ENCODE measurements at regions not wholly inside any gene's neighbourhood (a gene's known extent, or its start where the extent isn't known, plus 50 kb on each side); places are given as distances from the start of the nearest gene placed in this dataset.

DNA sequence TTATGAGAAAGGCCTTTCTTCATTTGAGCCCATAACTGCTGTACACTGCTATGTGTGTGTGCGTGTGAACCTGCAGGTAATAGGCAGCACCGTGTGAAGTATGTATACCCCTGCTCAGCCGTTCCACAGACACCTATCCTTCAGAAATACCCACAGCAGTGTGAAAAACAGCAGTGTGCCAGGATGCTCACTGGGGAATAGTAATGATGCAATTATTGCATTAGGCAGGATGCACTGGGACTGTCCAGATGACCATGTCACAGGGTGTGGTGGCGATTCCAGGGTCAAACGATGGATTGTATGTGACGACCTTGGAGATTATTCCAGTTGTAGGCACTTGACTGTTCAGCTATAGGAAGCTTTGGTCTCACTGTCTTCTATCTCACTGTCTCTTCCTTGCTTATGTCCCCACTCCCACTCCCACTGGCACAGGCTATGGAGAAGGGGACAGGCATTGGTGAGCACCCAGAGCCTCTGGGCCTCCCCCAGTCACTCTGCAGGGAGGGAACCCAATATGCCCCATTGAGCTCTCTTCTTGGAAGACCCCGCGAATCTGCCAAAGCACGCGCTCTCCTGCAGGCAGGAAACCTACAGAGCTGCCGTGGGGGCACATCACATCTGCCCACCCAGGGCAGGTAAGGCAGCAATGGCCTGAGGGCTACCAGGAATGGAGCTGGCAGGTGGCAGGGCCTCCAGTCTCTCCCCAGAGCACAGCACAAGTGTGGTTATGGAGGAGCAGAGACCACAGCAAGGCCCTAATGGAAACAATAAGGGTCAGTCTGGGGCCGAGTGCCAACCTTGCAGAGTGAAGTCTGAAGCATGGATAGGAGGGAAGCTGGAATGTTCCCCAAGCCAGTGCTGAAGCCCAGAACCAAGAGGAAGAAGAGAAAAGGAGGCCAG, 518.9 kb upstream of the RAB6C start:
- no peaks in the 10 kb centered on the region for H3K27me3 ChIP-seq (ENCODE audit: control insufficient read depth in 4 of 4, insufficient read depth in 4 of 4, low read length in 3 of 4)
- TF ChIP-seq RAD21 (IDR thresholded peaks at IDR 0.05) (no peak), FOXA1 (IDR thresholded peaks at IDR 0.05) (no peak), FOXA2 (IDR thresholded peaks at IDR 0.05) (no peak)
- TF ChIP-seq, protein P1, sequence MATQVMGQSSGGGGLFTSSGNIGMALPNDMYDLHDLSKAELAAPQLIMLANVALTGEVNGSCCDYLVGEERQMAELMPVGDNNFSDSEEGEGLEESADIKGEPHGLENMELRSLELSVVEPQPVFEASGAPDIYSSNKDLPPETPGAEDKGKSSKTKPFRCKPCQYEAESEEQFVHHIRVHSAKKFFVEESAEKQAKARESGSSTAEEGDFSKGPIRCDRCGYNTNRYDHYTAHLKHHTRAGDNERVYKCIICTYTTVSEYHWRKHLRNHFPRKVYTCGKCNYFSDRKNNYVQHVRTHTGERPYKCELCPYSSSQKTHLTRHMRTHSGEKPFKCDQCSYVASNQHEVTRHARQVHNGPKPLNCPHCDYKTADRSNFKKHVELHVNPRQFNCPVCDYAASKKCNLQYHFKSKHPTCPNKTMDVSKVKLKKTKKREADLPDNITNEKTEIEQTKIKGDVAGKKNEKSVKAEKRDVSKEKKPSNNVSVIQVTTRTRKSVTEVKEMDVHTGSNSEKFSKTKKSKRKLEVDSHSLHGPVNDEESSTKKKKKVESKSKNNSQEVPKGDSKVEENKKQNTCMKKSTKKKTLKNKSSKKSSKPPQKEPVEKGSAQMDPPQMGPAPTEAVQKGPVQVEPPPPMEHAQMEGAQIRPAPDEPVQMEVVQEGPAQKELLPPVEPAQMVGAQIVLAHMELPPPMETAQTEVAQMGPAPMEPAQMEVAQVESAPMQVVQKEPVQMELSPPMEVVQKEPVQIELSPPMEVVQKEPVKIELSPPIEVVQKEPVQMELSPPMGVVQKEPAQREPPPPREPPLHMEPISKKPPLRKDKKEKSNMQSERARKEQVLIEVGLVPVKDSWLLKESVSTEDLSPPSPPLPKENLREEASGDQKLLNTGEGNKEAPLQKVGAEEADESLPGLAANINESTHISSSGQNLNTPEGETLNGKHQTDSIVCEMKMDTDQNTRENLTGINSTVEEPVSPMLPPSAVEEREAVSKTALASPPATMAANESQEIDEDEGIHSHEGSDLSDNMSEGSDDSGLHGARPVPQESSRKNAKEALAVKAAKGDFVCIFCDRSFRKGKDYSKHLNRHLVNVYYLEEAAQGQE (IDR thresholded peaks at IDR 0.05): no peak
- H3K4me3 ChIP-seq (ENCODE audit: low read depth in 1 of 3, low read length in 3 of 3): no peak overlapping the region
- H3K27ac ChIP-seq (ENCODE audit: low read depth in 1 of 2, low read length in 2 of 2): no peak overlapping the region
- WGBS: 82% methylated on average over 12 of the region's 12 CpGs
- H3K9me3 ChIP-seq (ENCODE audit: control insufficient read depth in 4 of 4, low read length in 3 of 4): no peaks in the 10 kb centered on the region
- DNase-seq (ENCODE audit: low spot score): no peak
- no peaks in the 10 kb centered on the region for H3K36me3 ChIP-seq (ENCODE audit: control insufficient read depth in 4 of 4, insufficient read depth in 3 of 4, low read depth in 1 of 4, low read length in 3 of 4)
- no peaks in the 10 kb centered on the region for H3K4me1 ChIP-seq (ENCODE audit: control insufficient read depth in 4 of 4, insufficient read depth in 4 of 4, low read length in 3 of 4)
- no peak overlapping the region for H3K9ac ChIP-seq (ENCODE audit: low read depth in 1 of 2, low read length in 2 of 2)

DNA sequence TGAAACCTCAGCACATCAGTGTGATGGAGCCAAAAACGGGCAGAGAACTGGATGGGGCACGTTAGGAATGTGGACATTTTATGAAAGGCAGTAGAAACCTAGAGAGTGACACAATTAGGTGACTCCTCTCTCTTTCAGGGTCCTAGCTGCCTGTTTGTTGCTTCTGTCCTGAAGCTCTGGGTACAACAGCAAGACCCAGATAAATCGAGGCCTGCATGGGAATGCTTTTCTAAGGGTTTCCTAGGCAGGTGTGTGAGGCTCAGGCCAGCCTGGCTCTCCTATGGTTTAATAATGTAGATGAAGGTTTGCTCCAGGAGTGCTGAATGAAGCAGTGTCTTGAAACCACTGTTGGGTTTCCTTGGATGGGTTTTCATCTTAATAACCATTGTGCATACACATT, 517.1 kb upstream of the RAB6C start:
- H3K27ac ChIP-seq (ENCODE audit: low read depth in 1 of 2, low read length in 2 of 2): no peak overlapping the region
- no peaks in the 10 kb centered on the region for H3K9me3 ChIP-seq (ENCODE audit: control insufficient read depth in 4 of 4, low read length in 3 of 4)
- H3K4me3 ChIP-seq (ENCODE audit: low read depth in 1 of 3, low read length in 3 of 3): no peak overlapping the region
- H3K9ac ChIP-seq (ENCODE audit: low read depth in 1 of 2, low read length in 2 of 2): no peak overlapping the region
- DNase-seq (ENCODE audit: low spot score): no peak
- H3K4me1 ChIP-seq (ENCODE audit: control insufficient read depth in 4 of 4, insufficient read depth in 4 of 4, low read length in 3 of 4): no peaks in the 10 kb centered on the region
- 60% methylated on average over 3 of the region's 3 CpGs for WGBS
- H3K27me3 ChIP-seq (ENCODE audit: control insufficient read depth in 4 of 4, insufficient read depth in 4 of 4, low read length in 3 of 4): no peaks in the 10 kb centered on the region
- no peaks in the 10 kb centered on the region for H3K36me3 ChIP-seq (ENCODE audit: control insufficient read depth in 4 of 4, insufficient read depth in 3 of 4, low read depth in 1 of 4, low read length in 3 of 4)
- TF ChIP-seq TAF1 (conservative IDR thresholded peaks at IDR 0.05): no peak
- TF ChIP-seq NR2F2 (IDR thresholded peaks at IDR 0.05): no peak
- TF ChIP-seq FOXA2 (IDR thresholded peaks at IDR 0.05): no peak
- no peak for TF ChIP-seq ZBTB33 (IDR thresholded peaks at IDR 0.05)

DNA sequence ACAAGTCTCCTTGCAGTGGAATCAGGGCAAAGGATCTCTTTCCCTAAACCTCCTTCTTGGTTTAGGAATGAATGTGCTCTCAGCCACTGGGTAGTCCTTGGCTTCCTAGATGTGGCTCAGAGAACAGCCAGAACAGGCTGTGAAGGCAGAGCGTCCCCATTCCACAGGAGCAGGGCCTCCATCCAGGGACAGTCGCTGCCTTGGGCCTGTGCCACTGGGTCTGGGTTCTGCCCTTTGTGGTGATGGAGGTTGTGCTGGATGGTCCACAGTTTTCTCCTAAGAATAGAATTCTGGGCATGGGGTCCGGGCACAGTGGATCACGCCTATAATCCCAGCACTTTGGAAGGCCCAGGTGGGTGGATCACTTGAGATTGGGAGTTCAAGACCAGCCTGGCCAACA, 516.5 kb upstream of the RAB6C start:
- Histone ChIP-seq H3K9ac (ENCODE audit: low read depth in 1 of 2, low read length in 2 of 2) (no peak overlapping the region), H3K4me3 (ENCODE audit: low read depth in 1 of 3, low read length in 3 of 3) (no peak overlapping the region), H3K36me3 (ENCODE audit: control insufficient read depth in 4 of 4, insufficient read depth in 3 of 4, low read depth in 1 of 4, low read length in 3 of 4) (no peaks in the 10 kb centered on the region), H3K9me3 (ENCODE audit: control insufficient read depth in 4 of 4, low read length in 3 of 4) (no peaks in the 10 kb centered on the region), H3K27me3 (ENCODE audit: control insufficient read depth in 4 of 4, insufficient read depth in 4 of 4, low read length in 3 of 4) (no peaks in the 10 kb centered on the region), H3K4me1 (ENCODE audit: control insufficient read depth in 4 of 4, insufficient read depth in 4 of 4, low read length in 3 of 4) (no peaks in the 10 kb centered on the region), H3K27ac (ENCODE audit: low read depth in 1 of 2, low read length in 2 of 2) (no peak overlapping the region)
- DNase-seq (ENCODE audit: low spot score): no peak
- no peak for TF ChIP-seq RXRA (IDR thresholded peaks at IDR 0.05)
- TF ChIP-seq TAF1 (conservative IDR thresholded peaks at IDR 0.05): no peak
- TF ChIP-seq, protein P1 (IDR thresholded peaks at IDR 0.05): no peak
- TF ChIP-seq HNF4A (conservative IDR thresholded peaks at IDR 0.05): no peak
- no peak for TF ChIP-seq FOXA1 (IDR thresholded peaks at IDR 0.05)
- TF ChIP-seq RAD21 (IDR thresholded peaks at IDR 0.05): no peak
- TF ChIP-seq, protein P2, sequence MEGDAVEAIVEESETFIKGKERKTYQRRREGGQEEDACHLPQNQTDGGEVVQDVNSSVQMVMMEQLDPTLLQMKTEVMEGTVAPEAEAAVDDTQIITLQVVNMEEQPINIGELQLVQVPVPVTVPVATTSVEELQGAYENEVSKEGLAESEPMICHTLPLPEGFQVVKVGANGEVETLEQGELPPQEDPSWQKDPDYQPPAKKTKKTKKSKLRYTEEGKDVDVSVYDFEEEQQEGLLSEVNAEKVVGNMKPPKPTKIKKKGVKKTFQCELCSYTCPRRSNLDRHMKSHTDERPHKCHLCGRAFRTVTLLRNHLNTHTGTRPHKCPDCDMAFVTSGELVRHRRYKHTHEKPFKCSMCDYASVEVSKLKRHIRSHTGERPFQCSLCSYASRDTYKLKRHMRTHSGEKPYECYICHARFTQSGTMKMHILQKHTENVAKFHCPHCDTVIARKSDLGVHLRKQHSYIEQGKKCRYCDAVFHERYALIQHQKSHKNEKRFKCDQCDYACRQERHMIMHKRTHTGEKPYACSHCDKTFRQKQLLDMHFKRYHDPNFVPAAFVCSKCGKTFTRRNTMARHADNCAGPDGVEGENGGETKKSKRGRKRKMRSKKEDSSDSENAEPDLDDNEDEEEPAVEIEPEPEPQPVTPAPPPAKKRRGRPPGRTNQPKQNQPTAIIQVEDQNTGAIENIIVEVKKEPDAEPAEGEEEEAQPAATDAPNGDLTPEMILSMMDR (IDR thresholded peaks at IDR 0.05; ENCODE audit: low read depth, low read length, missing input control): no peak
- whole genome bisulfite sequencing: 80% methylated on average over 4 of the region's 4 CpGs

Measured in liver (tissue), 8 donors.